ENCODE measurements at regions not wholly inside any gene's neighbourhood (a gene's known extent, or its start where the extent isn't known, plus 50 kb on each side); places are given as distances from the start of the nearest gene placed in this dataset.
"Not testable (repeated sequence)": the region's sequence is repeated elsewhere in the genome, so short reads cannot be mapped to it uniquely, and the experiment has no call there.

DNA sequence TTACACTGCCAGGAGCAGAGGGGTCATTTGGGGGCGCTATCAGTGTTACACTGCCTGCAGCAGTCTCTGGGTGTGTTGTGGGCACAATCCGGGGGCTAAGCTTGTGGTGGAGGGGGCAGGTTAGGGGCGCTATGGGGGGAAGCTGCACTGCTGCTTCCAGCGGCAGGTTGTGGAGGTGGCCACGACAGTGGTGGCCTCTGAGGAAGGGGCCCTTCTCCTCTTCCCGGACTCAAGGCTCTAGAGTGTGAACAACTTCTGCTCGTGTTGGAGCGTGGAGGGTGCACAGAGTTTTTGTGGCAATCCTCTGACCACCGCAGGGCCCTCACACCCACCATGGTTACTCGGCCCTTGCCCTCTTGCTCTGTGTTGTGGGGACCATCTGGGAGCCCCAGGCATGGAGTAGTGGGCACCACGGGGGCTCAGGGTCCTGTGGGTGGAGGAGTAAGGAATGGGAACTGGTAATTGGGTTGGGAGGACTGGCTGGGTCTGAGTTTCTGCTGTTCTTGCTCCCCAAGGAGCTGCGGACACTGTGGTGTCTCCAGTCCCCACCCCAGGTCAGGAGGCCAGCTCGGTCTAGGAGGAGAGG is 4460.6 kb upstream of the OR11H1 start:
- TF ChIP-seq CTBP1 (IDR thresholded peaks at IDR 0.05; ENCODE audit: borderline replicate concordance); FOXK2 (IDR thresholded peaks at IDR 0.05); FOXA1 (IDR thresholded peaks at IDR 0.05); SUZ12 (IDR thresholded peaks at IDR 0.05); LEF1 (IDR thresholded peaks at IDR 0.05; ENCODE audit: borderline replicate concordance); SP1 (IDR thresholded peaks at IDR 0.05); TARDBP (IDR thresholded peaks at IDR 0.05); FOXM1 (IDR thresholded peaks at IDR 0.05; ENCODE audit: borderline replicate concordance): not testable (repeated sequence)
